GM18498 (cell line): ENCODE measurements at regions not wholly inside any gene's neighbourhood (a gene's known extent, or its start where the extent isn't known, plus 50 kb on each side); places are given as distances from the start of the nearest gene placed in this dataset.
"Not testable (repeated sequence)": the region's sequence is repeated elsewhere in the genome, so short reads cannot be mapped to it uniquely, and the experiment has no call there.

Source experiments
- ATAC-seq: cut with Tn5 transposase; IDR thresholded peaks from one replicate; pipeline ENCODE4 v1.9.1; 2021; ENCODE audit warnings: mild to moderate bottlenecking, moderate library complexity; ENCODE audit not compliant: unreplicated experiment

- ATAC-seq: no peak
Measured at GRCh38 chr3:40745381-40746106, 220.8 kb downstream of the ZNF621 start.

GRCh38 chr3:40751666-40752065 is 226.9 kb downstream of the ZNF621 start:
- no peak for ATAC-seq

DNA sequence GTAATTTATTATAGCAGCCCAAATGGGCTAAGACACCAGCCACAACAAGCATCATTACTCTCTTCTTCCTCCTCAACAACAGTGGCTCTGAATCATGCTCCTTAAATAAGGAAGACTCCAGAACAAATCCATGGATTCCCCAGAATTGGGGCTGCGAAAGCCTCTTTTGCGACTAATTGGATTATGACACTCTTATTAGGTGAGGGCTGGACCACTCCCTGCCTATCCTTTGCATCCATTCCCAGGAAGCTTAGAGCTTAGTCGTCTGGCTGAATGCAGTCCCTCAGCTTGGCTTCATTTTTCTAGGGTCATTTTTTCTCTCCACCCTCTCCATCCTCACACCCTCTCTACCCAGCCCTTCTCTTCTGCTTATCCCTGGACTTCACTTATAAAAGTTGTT is 227.7 kb downstream of the ZNF621 start:
- no peak for ATAC-seq

GRCh38 chr3:40753291-40753770 is 228.6 kb downstream of the ZNF621 start:
- ATAC-seq: no peak

GRCh38 chr3:40753951-40754350 is 229.2 kb downstream of the ZNF621 start:
- ATAC-seq: no peak

- no peak for ATAC-seq
Measured at GRCh38 chr3:40754994-40755393, 230.2 kb downstream of the ZNF621 start.

- no peak for ATAC-seq
Measured at GRCh38 chr3:40756500-40756899, 231.7 kb downstream of the ZNF621 start.

GRCh38 chr3:40762771-40763170 is 238.0 kb downstream of the ZNF621 start:
- ATAC-seq: not testable (repeated sequence)

DNA sequence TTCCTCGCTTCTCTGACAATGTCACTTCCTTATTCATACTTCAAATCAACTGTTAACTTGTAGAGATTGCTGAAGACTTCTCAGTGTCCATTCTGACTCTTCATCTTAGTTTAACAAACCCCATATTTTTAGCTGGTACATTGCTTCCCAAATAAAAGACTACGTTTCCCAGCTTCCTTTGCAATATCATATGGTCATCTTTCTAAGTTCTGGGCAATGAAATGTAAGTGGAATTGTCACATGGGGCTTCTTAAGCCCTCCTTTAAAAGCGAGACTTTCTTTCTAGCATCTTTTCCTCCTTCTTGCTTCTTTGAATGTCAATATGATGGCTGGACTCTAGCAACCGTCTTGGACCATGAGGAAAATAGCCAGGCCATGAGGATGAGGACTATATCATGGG is 239.0 kb downstream of the ZNF621 start:
- ATAC-seq: no peak

DNA sequence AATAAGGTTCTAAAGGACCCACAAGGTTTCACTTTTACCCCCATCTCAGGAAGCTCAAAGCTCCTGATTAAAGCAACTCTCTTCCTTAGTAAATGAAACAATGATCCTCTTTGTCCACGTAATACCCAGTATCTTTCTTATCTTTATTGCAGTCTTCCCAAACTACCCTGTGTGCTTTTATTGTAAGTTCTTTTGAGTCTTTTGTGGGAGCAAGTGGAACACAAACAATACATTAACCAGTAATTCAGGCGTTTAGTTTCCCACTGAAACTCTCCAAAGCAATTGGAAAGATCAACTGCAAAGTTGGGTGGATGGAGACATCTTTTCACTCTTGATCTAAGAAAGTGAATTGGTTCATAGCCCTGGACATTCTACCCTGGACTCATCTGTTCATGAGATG is 240.0 kb downstream of the ZNF621 start:
- ATAC-seq: no peak

DNA sequence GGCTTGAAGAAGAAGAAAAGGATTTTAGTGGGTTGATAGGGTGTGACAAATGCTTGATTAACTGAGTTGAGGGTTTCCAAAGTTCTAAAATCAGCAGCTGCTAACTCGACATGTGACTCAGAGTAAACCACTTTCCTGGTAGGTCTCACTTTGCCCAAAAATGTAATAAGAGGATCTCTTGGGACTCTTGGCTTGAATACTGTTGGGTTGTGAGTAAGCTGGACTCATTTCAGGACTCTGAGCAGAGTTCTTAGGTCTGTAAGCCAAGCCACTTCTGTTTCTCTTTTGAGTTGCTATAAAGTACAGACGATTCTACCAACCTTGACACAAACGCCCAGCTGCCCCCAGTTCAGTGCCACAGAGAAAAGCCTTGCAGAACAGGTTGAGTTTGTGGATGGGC is 241.1 kb downstream of the ZNF621 start:
- peak; percentile 77 for ATAC-seq

DNA sequence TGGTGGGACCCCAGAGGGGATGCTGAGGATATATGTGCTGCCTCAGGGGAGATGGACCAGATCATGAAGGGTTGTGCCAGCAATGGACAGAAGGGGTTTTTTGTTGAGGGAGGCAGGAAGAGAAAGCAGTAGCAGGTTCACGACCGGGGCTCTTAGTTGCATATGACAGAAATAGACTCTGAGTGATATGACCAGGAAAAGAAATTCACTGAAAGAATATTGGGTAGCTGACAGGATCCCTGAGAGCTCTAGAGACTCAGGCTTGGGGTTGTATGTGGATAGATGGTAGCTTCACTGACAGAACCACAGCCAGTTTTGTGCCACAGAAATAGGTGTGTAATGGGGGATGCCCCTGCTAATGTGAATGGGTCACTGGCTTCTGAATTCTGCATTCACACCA is 241.6 kb downstream of the ZNF621 start:
- peak; percentile 50 for ATAC-seq

DNA sequence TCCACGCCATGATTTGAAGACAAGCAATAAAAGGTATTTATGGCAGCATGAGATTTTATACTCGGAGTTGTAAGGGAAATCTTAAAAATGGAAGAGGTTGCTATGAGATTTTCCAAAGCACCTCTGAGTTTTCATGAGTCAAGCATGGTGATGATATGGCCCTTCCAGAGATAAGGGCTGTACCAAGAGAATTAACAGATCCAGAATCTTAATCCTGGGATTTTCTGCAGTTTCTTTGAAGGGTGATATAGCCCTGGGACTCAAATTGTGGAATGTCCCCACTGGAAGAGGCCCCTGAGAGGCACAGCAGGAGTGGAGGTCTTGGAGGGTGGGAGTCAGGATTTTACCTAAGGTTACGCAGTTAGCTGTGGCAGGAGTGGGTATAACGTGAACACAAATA is 243.3 kb downstream of the ZNF621 start:
- no peak for ATAC-seq

DNA sequence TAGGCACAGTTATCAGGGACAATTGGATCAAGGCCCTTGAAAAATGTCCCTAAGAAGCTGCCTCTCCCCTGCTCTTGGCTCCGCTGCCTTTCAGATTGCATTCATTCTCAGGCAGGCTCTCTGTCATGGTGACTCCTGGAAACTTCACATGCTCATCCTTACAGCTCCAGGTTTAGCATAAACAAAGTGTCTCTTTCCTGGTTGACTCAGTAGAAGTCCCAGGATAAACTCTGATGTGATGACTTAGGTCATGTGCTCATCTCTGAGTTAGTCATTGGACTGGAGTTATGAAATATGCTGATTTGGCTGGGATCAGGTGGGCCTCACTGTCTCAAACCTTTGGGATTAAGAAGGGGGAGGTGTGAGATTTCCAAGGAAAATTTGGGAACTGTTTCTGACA is 243.8 kb downstream of the ZNF621 start:
- no peak for ATAC-seq

GRCh38 chr3:40770061-40770460 is 245.3 kb downstream of the ZNF621 start:
- ATAC-seq: no peak

GRCh38 chr3:40771112-40771511 is 246.4 kb downstream of the ZNF621 start:
- ATAC-seq: no peak

GRCh38 chr3:40779039-40779438 is 254.3 kb downstream of the ZNF621 start:
- ATAC-seq: no peak

DNA sequence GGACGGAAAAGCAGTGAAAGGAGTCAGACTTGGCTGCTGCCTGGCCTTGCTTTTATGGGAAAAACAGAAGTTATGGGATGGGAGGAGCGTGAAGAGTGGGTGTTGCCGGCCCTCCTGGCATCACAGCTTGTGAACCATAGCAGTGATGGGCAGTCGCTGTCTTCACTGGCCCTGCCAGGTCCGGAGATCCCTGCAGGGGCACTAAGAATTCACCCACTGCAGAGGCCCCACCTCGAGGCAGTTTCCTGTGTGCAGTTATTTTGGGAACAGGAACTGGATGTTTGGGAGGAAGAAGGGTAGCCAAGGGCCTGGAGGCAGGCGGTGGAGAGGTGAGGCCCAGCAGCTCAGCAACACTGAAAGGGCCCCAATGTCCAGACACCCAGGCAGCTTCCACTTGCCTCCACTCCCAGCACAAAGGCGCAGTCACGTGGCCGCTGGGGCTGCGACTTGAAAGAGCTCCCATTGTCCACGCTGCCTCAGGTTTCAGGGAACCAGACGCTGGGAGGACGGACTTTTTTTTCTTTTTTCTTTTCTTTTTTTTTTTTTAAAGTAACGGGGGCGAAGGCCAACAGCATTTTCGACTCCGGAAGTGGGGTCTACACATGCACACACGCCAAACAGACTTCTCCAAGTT is 255.6 kb downstream of the ZNF621 start:
- no peak for ATAC-seq

DNA sequence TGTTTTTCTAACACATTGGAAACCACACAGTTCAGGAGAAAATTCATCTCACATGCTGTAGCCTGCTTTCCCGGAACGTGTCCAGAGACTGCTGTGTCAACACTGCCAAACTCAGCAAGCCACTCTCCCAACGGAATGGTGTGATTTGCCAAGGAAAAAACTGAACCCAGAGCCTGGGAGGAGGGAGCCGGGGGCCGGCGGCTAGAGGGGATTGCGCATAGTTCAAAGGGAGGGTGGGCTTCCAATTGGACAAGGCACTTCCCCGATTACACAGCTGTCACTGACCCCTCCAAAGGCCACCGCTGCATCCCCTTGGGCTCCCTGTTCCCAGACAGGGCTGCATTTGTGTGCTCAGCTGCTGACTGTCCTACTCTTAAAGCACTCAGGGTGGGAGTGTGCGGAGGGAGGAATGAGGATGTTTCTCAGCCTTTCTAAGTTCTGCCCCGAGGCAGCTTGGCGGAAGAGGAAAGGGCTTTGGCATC is 256.2 kb downstream of the ZNF621 start:
- ATAC-seq: no peak

DNA sequence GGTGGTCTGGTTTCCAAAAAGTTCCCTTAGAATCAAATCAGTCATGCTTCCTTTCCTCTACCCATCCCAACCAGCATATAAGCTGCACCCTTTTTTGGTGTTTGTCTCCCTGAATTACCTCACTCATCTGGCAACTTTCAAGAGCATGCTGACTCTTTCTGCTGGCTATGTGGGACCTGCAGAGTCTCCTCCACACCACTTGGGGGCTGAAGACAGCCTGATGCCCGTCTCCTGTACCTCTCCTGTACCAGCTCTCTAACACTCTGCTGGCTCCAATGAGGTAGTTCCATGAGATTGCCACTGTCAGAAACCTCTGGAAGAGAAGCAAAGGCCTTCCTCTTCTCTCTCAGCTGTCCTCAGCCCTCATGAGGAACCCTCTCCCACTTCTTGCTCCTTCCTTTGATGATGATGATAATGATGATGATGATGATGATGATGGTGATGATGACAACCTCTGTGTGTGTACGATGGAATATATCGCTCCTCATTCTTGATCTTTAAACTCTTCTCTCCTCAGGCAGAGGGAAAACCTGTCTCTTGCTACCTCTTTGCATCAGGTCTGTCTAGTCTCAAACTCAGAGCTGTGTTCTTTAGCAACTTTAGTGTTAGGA is 257.5 kb downstream of the ZNF621 start:
- no peak for ATAC-seq

- no peak for ATAC-seq
Measured at GRCh38 chr3:40790746-40791145, 266.0 kb downstream of the ZNF621 start.

- ATAC-seq: no peak
Measured at GRCh38 chr3:40793730-40794129, 269.0 kb downstream of the ZNF621 start.
